GM18517 (cell line): ENCODE measurements at regions not wholly inside any gene's neighbourhood (a gene's known extent, or its start where the extent isn't known, plus 50 kb on each side); places are given as distances from the start of the nearest gene placed in this dataset.

Experiments used
- ATAC-seq: cut with Tn5 transposase; IDR thresholded peaks from one replicate; pipeline ENCODE4 v1.9.1; 2021; ENCODE audit warnings: mild to moderate bottlenecking, moderate library complexity; ENCODE audit not compliant: unreplicated experiment

DNA sequence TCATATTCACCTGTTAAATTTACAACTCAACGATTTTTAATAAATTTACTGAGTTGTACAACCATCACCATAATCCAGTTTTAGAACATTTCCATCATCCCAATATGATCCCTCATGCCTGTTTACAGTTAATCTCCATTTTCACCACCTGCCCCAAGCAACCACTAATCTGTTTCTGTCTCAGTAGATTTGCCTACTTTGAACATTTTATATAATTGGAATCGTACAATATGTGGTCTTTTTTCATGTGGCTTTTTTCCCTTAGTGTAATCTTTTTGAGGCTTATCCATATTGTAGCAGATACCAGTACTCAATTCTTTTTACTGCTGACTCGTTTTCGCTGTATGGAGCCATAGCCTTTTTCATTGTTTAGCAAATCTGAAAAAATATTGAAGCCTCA is 123.3 kb upstream of the STT3B start:
- no peak for ATAC-seq

DNA sequence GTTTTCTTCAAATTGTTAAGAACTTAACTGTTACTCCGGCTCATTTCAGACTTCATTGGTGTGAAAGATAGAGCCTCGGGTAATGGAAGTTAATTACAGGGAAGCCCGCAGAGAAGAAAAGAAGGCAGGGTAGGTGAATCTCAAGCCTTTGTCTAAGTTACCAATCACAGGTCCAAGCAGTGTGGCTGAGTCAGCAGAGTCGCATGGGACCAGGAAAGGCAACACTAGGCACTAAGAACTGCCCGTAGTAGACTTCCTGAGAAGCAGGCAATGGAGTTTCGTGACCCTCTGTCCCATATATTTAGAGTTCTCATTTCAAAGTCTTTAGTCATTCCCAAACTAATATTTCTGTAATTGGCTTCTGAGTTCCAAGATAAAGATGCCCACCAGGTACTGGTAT is 122.9 kb upstream of the STT3B start:
- ATAC-seq = no peak

DNA sequence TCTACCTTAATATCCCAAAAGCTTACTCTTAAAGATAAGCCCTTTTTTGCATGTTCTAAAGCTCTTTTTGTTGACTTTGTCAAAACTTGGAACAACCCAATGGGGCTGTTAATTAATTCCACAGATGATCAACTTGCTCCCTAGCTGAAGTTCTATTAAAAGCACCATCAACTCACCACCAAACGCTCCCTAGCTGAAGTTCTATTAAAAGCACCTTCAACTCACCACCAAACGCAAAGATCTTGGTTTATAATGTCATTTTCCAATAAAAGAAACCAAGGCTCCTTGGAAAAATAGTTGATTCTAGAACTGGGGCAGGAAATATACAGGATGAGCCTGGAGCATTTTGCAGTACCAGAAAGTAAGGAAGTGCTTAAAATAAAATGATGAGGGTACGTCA is 122.3 kb upstream of the STT3B start:
- no peak for ATAC-seq

DNA sequence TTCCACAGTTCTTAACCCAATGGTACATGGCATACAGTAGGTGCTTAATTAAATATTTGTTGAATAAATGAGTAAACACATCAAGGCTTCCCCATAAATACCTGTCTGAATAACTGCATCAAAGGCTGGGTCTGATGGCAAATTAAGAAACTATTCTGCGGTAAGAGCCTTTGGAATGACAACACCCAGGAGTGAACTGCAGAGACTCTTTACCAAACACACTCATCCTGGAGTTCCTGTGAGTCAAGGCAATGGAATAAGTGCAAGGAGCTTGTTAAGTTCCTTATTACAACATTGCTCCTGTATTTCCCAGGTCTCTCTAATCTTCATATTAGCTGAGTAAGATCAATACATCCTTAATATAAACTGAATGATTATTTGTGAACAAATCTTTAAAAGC is 119.9 kb upstream of the STT3B start:
- no peak for ATAC-seq

DNA sequence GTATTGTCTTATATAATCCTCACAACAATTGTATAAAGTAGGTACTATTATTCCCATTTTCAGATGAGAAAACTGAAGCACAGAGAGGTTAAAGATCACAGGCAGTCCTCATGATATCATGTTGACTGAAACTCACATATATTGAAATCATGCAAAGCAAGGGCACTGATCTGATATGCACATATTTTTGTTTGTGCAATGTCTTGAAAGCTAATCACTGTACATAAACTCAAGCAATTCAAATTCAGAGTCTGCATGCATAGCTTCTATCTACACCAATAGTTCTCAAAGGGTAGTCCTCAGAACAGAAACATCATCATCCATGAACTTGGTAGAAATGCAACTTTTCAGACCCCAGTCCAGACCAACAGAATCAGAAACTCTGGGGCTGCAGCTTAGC is 119.2 kb upstream of the STT3B start:
- ATAC-seq = no peak

DNA sequence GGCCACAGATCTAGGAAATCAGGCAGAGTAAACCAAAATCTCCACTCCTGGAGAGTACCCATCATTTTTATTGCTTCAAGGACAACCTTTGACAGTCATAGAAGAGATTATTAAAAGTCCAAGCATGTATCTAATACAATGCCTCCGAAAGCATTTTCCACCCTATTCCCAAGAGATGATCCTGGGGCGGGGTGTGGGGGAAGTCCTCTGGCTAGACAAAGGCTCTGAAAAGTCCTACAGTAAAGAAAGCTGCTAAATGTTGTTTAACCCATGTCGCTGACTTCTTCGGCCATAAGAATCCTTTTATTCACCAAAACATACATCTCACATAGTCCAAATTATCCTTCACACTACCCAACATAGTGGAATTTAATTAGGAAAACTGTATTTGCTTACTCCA is 115.7 kb upstream of the STT3B start:
- ATAC-seq = no peak

DNA sequence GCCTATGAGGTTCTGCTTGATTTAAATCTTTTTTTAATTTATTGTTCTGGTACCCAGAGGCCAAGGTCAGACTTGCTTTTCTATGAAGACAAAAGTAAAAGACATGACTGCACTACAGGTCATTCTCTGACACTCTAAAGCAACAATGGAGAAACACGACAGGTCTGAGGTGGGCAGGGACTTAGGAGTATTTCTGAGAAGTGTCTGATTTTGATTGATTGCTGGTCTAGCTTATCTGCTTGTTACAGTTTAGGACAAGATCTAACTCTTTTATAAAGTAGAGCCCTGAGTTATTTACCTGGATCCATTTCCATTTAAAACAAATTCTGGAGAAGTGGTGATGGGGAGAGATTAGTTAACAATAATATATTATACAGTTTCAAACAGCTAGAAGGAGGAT is 115.2 kb upstream of the STT3B start:
- ATAC-seq = no peak

DNA sequence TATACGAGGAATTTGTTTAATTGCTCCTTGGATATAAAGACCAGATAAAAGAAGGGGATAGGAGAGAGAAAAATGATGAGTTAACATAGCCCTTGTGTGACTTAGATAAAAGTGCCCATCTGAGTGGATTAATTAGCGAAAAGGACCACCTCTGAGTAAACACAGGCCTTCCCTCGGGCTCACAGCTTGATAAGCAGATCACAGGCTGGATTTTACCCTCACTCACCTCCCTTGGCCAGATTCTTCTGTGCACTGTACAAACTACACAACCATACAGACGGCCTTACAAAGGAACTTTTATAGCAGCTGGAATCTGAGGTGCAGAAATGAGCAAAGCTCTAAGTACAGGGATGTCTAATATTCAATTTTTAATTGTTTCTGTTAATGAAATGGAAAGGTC is 112.4 kb upstream of the STT3B start:
- no peak for ATAC-seq

DNA sequence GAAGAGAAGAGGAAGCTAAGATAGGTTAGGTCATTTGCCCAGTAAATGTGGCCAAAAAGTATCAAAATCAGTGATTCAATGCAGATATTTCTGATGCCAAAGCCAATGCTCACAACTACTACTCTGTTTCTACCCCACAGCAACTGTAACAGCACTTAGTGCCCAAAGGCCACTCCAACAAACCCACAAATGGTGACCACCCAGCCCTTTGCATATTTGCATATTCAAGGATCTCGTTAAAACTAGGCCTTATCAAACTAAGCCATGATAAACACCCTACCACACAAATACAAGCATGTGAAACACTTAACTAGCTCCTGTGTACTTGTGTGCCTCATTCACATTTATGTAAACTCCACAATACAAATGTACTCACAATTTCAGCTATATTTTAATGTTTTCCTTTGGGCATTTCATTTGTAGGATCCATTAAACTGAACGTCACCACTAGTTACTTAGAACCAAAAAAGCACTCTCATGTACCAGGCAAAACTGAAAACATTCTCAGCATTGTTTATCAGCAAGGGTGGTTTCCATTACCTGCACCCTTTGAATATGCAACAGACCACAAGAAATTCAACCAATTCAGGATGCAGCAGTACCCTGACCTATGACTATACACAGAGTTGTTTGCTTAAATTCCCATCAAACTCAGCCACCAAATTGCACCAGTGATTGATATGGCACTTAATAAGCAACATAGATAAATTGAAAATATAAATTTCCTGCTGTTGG is 111.2 kb upstream of the STT3B start:
- no peak for ATAC-seq

DNA sequence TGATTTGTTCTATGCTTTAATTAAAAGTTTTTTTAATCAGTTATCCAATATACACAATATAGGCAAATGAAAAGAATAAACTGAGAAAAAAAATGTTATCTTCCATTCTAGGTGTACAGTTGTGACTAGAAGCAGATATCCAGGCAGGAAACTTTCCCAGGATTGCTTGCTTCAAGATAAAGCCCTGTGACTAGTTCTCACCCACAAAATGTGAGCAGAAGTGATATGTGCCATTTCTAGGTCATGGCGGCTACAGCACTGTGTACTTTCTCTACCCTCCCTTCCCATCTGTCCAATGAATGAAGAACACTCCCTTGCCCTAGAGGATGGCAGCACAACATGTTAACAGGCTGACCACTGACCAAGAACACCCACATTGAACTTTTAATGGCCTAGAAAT is 110.5 kb upstream of the STT3B start:
- no peak for ATAC-seq

DNA sequence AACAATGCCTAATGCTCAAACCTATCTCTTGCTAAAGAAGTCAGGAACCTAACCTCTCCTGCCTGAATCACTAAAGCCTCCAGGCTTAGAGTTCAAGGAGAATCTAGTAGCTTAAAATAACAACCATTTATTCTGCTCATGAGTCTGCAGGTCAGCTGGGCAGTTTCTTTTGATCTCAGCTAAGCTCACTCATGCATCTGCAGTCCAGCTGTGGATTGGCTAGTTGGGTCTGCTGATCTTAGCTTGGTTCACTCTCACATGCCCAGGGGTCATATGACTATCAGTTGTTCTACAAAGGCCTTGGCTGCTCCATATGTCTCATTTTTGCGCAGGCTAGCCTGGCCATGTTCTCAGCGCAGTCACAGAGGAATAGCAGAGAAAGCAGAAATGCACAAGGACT is 109.2 kb upstream of the STT3B start:
- no peak for ATAC-seq

DNA sequence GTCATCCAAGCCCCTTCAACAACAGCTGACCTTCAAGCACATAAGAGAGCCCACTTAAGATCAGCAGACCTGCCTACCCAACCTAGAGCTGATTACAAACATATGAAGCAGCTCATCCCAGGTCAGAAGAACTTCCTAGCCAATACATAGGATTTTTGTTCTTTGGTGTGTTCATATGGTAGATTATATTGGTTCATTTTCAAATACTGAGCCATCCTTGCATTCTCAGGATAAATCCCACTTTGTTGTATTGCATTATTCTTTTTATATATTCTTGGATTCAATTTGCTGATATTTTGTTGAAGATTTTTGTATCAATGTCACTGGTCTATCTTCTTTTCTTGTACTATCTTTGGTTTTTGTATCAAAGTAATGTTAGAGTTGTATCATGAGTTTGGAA is 107.3 kb upstream of the STT3B start:
- no peak for ATAC-seq

DNA sequence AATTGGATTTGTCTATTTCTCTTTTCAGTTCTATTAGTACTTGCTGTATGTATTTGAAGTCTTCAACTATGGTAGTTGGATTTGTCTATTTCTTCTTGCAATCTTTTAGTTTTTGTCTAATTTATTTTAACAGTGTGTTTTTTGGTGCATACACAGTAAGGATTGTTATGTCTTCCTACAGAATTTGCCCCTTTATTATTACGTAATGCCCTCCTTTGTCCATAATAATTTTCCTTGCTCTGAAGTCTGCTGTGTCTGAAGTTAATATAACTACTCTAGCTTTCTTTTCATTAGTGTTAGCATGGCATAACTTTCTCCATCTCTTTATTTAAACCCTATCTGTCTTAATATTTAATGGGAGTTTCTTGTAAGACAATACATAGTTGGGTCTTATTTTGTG is 105.1 kb upstream of the STT3B start:
- ATAC-seq = no peak

DNA sequence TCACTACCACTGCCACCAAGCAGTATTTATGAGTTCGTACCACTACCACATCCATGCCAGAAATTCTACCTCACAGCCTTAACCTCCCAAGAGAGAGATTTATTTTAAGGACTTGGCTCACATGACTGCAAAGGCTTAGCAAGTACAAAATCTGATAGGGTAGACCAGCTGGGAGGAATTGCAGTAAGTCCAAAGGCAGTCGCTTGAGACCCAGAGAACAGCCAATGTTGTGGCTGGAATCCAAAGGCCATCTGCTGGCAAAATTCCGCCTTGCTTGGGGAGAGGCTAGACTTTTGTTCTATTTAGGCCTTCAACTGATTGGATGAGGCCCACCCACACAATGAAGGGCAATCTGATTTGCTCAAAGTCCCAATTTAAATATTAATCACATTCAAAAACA is 101.4 kb upstream of the STT3B start:
- ATAC-seq = no peak

DNA sequence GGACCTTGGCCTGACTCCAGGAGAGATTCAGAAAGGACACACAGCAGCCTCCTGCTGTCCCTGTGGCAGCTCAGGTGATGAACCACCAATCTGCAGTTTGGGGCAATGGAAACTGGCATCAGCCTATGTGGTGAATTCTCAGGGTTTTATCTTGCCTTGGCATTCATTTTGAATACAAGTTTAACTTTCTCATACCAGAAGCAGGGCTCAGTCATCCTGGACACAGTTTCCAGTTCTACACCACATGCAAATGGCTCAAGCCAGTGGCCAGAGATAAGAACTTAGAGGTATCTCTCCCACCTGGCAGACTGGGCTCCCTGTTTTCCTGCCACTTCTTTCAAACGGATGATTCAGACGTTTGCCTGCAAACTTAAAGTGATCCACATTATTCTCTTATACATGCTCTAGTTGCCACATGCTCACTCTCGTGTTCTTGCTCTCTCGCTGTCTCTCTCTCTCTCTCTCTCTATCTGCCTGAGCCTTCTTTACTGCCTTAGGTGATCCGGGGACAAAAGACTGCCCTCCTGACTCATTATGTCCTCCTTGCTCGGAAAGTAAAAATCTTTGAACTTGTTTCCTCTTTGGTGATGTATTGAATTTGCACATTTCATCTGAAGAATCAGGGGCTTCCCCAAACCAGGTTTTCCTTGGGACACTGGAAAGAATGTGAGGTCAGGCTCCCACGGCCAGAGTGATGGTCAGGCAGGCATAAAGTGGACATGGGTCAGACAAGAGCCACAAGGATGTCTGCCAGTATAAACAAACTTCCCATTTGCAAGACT is 99.6 kb upstream of the STT3B start:
- ATAC-seq = no peak

DNA sequence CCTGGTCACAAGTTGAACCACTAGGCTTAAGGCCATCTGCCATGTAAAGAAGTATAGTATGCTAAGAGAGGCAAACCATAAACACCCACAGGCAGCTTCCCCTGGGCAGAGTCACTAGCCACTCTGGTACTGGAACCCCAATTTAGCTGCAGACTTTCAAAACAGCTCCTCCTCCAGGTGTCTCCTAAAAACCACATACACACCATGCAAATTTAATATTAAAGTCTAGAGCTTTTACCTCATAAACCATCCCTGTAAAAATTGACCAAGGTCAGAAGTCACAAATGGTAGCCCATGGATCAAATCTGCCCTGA is 99.1 kb upstream of the STT3B start:
- ATAC-seq = no peak

DNA sequence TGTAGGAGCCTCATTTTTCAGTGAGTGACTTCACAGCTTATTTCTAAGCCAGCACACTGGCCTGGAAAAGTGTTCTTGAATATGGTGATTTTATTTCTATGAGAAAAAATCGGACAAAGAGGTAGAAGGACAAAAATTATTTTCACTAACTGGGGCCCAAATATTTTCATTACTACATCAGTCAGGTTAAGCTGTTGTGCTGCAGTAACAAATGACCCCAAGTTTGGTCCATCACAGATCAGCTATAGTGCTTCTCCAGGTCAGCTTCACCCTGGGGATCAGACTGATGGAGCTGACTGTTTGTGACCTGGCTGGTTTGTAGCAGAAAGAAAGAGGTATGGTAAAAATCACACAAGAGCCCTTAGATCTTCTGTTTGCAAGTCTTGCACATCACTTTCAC is 97.9 kb upstream of the STT3B start:
- ATAC-seq = no peak

DNA sequence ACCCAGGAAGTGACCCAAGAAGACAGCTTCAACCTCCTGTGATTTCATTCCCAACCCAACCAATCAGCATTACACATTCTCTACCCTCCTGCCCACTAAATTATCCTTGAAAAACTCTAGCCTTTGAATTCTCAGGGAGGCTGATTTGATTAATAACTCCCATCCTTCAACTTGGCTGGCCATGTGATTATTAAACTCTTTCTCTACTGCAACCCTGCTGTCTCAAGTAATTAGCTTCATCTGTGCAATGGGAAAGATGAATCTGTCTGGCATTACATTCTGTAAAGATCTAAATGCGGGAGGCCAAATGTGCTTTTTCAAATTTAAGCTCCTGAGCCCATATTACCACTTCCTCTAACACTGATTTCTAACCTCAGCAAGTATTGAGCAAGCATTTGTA is 95.9 kb upstream of the STT3B start:
- no peak for ATAC-seq

DNA sequence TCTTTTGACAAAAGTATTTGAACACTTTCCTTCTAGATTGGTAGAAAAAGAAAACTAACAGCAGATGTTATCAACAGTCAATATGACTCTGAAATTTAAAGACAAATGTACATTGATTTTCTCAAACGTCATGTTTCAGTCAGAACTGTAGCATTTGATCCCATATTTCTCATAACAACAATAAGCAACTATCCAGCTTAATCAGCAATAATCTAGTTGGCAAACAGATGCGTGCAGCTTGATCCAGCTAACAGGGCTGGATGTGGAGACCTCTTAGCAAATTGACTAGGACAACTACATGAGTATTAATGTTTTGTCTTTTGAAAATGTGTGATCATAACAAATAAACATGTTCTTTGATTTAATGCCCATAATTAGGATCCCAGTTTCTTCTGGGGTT is 94.0 kb upstream of the STT3B start:
- ATAC-seq = no peak

DNA sequence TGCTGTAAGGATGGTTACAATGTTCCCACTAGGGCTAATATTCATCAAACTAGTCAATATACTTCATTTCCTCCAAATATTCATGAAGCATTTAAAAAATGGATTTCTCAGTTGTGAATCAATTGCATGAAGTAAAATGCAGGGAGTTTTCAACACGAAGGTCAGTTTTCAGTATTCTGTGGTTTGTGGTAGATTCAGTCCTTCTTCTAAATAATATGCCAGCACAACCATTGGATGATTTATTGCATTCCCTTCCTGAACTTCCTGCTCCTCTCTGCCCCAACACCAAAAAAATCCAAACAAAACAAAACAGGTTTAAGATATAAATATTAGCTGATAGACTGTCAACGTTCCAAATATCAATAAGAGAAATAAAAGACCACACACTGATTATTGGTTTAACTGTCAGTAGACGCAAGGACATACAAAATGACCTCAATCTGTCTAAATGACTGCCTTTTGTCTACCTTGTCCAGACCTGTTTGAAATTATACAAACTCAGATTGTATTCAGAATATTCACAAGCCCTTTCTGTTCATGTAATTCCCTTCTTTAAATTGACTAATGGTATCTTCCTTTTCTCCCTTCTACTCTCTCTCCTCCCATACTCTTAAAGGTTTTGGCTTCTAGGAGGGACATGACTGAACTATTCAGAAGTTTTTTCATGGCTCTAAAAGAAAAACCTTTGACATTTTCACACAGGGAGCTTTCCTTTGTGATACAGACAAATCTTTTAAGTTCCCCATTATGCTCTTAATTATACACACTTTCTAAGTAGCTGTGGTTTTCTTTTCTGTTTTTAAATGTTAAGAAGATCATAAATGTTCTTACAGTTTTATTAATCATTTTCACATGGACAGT is 92.6 kb upstream of the STT3B start:
- no peak for ATAC-seq

DNA sequence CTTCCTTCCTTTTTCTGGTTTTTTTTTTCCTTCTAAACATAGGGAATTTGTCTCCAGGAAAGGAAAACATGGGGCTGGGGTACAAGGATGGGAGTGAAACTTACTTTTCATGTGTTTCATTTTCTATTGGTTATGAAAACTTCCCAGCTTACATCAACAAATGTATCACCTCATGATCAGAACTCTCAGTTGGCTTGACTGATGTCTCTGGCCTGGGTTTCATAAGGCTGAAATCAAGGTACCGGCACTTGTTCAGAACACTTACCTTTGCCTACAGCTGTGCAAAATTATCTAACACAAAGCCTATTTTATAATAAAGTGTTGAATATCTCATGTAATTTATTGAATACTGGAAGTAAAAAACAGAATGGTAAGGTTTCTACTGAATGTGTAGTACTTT is 91.8 kb upstream of the STT3B start:
- no peak for ATAC-seq

DNA sequence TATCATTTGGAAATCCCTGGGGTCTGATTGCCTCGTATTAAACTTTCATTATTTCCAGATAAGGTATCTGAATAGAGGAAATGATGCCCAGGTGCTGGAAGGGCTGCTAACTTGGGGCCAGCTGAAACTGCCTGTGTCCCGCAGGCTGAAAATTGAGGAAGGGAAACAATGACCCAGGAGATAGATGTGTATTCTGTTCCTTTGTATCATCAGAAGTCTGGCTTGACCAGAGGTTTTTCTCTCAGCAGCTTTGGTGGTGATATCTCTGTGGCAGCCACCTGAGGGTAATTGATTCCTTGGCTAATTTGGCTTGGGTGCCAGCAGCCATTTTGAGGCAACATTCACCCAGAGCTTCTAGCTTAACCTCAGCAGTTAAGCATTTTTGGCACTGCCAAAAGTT is 90.0 kb upstream of the STT3B start:
- ATAC-seq = no peak
